PC-9 (cell line): ENCODE measurements at regions not wholly inside any gene's neighbourhood (a gene's known extent, or its start where the extent isn't known, plus 50 kb on each side); places are given as distances from the start of the nearest gene placed in this dataset.

Experiments
- CTCF ChIP-seq: fragments of 200-600 bp; sonication (generic); conservative IDR thresholded peaks from 2 replicates; pipeline ENCODE4 v1.6.1; 2017; ENCODE audit warnings: mixed run types, antibody characterized with exemption, mild to moderate bottlenecking, moderate library complexity
- EZH2 ChIP-seq: fragments of 200-600 bp; sonication (generic); IDR thresholded peaks from 2 replicates; pipeline ENCODE4 v1.8.0; 2017; ENCODE audit warnings: antibody characterized with exemption, low read depth

GRCh38 chr7:54906963-54907362 lies 111.9 kb upstream of the EGFR start:
- TF ChIP-seq CTCF (no peak), EZH2 (no peak)
